Ectodermal cell (in vitro differentiated cells): ENCODE measurements at regions not wholly inside any gene's neighbourhood (a gene's known extent, or its start where the extent isn't known, plus 50 kb on each side); places are given as distances from the start of the nearest gene placed in this dataset.

Source experiments
- H3K27ac ChIP-seq: 2 replicates; pipeline ENCODE4 v1.7.0; 2013; ENCODE audit warnings: mild to moderate bottlenecking, low read depth, low read length; ENCODE audit not compliant: insufficient read depth, poor library complexity, severe bottlenecking
- H3K27me3 ChIP-seq: 2 replicates; pipeline ENCODE4 v1.7.0; 2013; ENCODE audit warnings: mild to moderate bottlenecking, low read length; ENCODE audit not compliant: insufficient read depth, control insufficient read depth, poor library complexity, severe bottlenecking
- H3K36me3 ChIP-seq: one replicate; pipeline ENCODE4 v1.7.0; 2013; ENCODE audit warnings: low read length; ENCODE audit not compliant: control insufficient read depth, insufficient read depth
- H3K4me1 ChIP-seq: one replicate; pipeline ENCODE4 v1.7.0; 2013; ENCODE audit warnings: low read length; ENCODE audit not compliant: control insufficient read depth, insufficient read depth
- H3K4me3 ChIP-seq: 2 replicates; pipeline ENCODE4 v1.7.0; 2013; ENCODE audit warnings: low read depth, low read length, control low read depth; ENCODE audit not compliant: insufficient read depth
- H3K9me3 ChIP-seq: 2 replicates; pipeline ENCODE4 v1.7.0; 2013; ENCODE audit warnings: mild to moderate bottlenecking, low read length, moderate library complexity; ENCODE audit not compliant: control insufficient read depth
- WGBS, 2 experiments: methylation state at CpG; one replicate each; pipeline ENCODE4 v1.1.7; 2013; ENCODE audit warnings: missing lambda C conversion rate in 2 of 2; 5-methylcytosine and 5-hydroxymethylcytosine counted together

DNA sequence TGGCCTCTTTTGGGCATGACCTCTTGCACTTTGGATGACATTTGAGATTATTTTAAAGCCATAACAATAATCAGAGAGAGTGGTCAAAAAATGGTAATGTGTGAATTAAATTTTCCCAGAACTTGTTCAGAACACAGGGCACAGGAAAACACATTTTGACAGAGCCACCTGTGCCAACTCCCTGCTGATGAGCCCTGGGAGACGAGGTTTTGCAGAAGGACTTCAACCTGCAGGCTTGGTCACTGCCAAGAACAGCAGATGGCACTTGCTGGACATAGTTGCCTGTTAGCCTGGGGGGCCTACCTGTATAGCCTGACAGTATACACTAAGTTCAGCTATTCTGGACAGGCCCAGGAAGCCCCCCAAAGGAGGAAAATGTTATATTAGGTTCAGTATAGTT, 277.8 kb upstream of the EMCN start:
- H3K27ac ChIP-seq, result no peak overlapping the region
- H3K4me1 ChIP-seq, result no peaks in the 10 kb centered on the region
- H3K4me3 ChIP-seq, result no peak overlapping the region
- H3K9me3 ChIP-seq, result no peaks in the 10 kb centered on the region
- no peaks in the 10 kb centered on the region for H3K36me3 ChIP-seq
- no peaks in the 10 kb centered on the region for H3K27me3 ChIP-seq
- WGBS, 2 experiments, result 90 to 96% methylated on average over 1 of the region's 1 CpG

DNA sequence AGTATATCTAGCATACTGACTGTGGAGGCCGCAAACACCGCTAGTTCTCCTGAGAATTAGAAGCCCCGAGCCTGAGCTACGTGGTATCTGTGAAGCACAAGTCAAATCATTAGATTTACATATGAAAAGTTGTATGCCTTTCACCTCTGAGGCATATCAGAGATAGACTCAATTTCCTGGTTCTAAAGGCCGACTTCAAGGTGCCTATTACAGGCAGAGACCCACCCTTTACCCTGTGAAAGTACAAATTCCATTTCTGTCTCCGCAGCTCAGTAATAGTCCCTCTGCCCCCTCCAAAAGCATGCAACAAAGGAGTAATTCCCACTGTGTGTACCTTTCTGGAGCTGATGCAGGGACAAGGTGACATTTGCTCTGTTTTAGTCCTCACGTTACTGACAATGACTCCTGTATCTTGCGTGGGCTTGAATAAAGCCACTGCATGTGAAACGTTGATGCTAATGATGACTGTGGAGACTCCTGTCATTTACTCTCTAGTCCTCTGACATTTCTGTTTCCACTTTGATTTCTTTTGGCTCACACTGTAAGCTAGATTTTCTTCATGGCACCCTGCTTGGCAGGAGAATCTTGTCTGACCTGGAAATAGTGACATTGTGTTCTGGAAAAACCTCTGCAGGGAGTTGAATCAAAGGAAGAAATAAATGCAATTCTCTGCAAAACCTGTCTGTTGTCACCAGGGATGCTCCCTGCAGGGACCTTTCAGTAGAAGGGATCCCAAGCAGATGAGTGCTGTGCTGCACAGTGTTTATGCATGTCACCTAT, 273.2 kb upstream of the EMCN start:
- Histone ChIP-seq H3K36me3 (no peaks in the 10 kb centered on the region), H3K27ac (no peak overlapping the region), H3K9me3 (no peaks in the 10 kb centered on the region), H3K27me3 (no peaks in the 10 kb centered on the region), H3K4me1 (no peaks in the 10 kb centered on the region), H3K4me3 (no peak overlapping the region)
- 85 to 86% methylated on average over 9 of the region's 9 CpGs for WGBS, 2 experiments

- Histone ChIP-seq H3K27me3 (no peaks in the 10 kb centered on the region), H3K4me1 (no peaks in the 10 kb centered on the region), H3K36me3 (no peaks in the 10 kb centered on the region), H3K9me3 (no peaks in the 10 kb centered on the region), H3K27ac (no peak overlapping the region), H3K4me3 (no peak overlapping the region)
Observed at GRCh38 chr4:100789991-100790390, 272.2 kb upstream of the EMCN start.

GRCh38 chr4:100786481-100786880, 268.7 kb upstream of the EMCN start:
- no peaks in the 10 kb centered on the region for H3K36me3 ChIP-seq
- no peaks in the 10 kb centered on the region for H3K27me3 ChIP-seq
- H3K9me3 ChIP-seq, result no peaks in the 10 kb centered on the region
- no peak overlapping the region for H3K4me3 ChIP-seq
- WGBS, 2 experiments, result 95 to 96% methylated on average over 1 of the region's 1 CpG
- no peaks in the 10 kb centered on the region for H3K4me1 ChIP-seq
- no peak overlapping the region for H3K27ac ChIP-seq

GRCh38 chr4:100782356-100782755, 264.5 kb upstream of the EMCN start:
- Histone ChIP-seq H3K27ac (no peak overlapping the region), H3K27me3 (no peaks in the 10 kb centered on the region), H3K36me3 (no peaks in the 10 kb centered on the region), H3K4me3 (no peak overlapping the region), H3K9me3 (no peaks in the 10 kb centered on the region), H3K4me1 (no peaks in the 10 kb centered on the region)
- 91 to 93% methylated on average over 5 of the region's 5 CpGs for WGBS, 2 experiments

- Histone ChIP-seq H3K36me3 (no peaks in the 10 kb centered on the region), H3K27me3 (no peaks in the 10 kb centered on the region), H3K9me3 (no peaks in the 10 kb centered on the region), H3K4me3 (no peak overlapping the region), H3K27ac (no peak overlapping the region), H3K4me1 (no peaks in the 10 kb centered on the region)
Observed at GRCh38 chr4:100781435-100781834, 263.6 kb upstream of the EMCN start.

DNA sequence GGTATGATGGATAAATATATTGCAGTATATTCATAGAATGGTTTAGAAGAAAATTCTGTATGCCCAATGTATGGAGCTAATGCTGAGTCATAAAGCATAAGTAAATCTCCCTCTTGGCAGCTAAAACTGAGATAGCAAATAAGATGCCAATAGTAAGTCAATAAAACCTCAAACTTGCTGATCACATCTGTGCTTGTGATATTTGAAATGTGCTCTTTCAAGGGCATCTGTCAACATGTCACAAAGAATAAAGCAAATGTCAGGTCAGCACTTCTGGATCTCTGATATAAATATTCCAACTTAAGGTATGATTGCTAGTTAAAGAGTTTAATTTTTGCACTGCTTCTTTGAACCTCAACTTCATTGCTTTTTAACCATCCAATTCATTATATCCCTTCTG, 262.3 kb upstream of the EMCN start:
- Histone ChIP-seq H3K4me3 (no peak overlapping the region), H3K27ac (no peak overlapping the region), H3K36me3 (no peaks in the 10 kb centered on the region), H3K4me1 (no peaks in the 10 kb centered on the region), H3K9me3 (no peaks in the 10 kb centered on the region), H3K27me3 (no peaks in the 10 kb centered on the region)

GRCh38 chr4:100778431-100778830, 260.6 kb upstream of the EMCN start:
- Histone ChIP-seq H3K9me3 (no peaks in the 10 kb centered on the region), H3K4me3 (no peak overlapping the region), H3K27me3 (no peaks in the 10 kb centered on the region), H3K4me1 (no peaks in the 10 kb centered on the region), H3K27ac (no peak overlapping the region), H3K36me3 (no peaks in the 10 kb centered on the region)
- 95 to 97% methylated on average over 5 of the region's 5 CpGs for WGBS, 2 experiments

- H3K36me3 ChIP-seq, result no peaks in the 10 kb centered on the region
- 80 to 96% methylated on average over 1 of the region's 1 CpG for WGBS, 2 experiments
- no peaks in the 10 kb centered on the region for H3K27me3 ChIP-seq
- no peaks in the 10 kb centered on the region for H3K9me3 ChIP-seq
- no peaks in the 10 kb centered on the region for H3K4me1 ChIP-seq
- H3K27ac ChIP-seq, result no peak overlapping the region
- H3K4me3 ChIP-seq, result no peak overlapping the region
Observed at GRCh38 chr4:100762738-100763137, 244.9 kb upstream of the EMCN start.

- no peaks in the 10 kb centered on the region for H3K4me1 ChIP-seq
- no peaks in the 10 kb centered on the region for H3K9me3 ChIP-seq
- 92 to 100% methylated on average over 1 of the region's 1 CpG for WGBS, 2 experiments
- no peak overlapping the region for H3K4me3 ChIP-seq
- no peak overlapping the region for H3K27ac ChIP-seq
- no peaks in the 10 kb centered on the region for H3K27me3 ChIP-seq
- H3K36me3 ChIP-seq, result no peaks in the 10 kb centered on the region
Observed at GRCh38 chr4:100754751-100755150, 236.9 kb upstream of the EMCN start.
